KMS-11 (cell line): ENCODE measurements at regions not wholly inside any gene's neighbourhood (a gene's known extent, or its start where the extent isn't known, plus 50 kb on each side); places are given as distances from the start of the nearest gene placed in this dataset.

Source experiments
- H2AFZ ChIP-seq: fragments of 200-600 bp; sonication (generic); 2 replicates; pipeline ENCODE4 v1.6.1; 2016; ENCODE audit warnings: antibody characterized with exemption, mixed run types, low read depth
- H3K27ac ChIP-seq: fragments of 200-600 bp; sonication (generic); 2 replicates; pipeline ENCODE4 v1.6.1; 2016; ENCODE audit warnings: mild to moderate bottlenecking, mixed run types
- H3K27me3 ChIP-seq: fragments of 200-600 bp; sonication (generic); 2 replicates; pipeline ENCODE4 v1.6.1; 2017; ENCODE audit warnings: mild to moderate bottlenecking, low read depth, mixed run types, moderate library complexity; ENCODE audit not compliant: insufficient read depth
- H3K36me3 ChIP-seq: fragments of 200-600 bp; sonication (generic); 2 replicates; pipeline ENCODE4 v1.6.1; 2017; ENCODE audit warnings: mild to moderate bottlenecking, mixed run types; ENCODE audit not compliant: insufficient read depth
- H3K4me1 ChIP-seq: fragments of 200-600 bp; sonication (generic); 2 replicates; pipeline ENCODE4 v1.6.1; 2016; ENCODE audit warnings: mild to moderate bottlenecking, low read depth, mixed run types; ENCODE audit not compliant: poor library complexity, severe bottlenecking
- H3K4me2 ChIP-seq: fragments of 200-600 bp; sonication (generic); 2 replicates; pipeline ENCODE4 v1.7.0; 2016; ENCODE audit warnings: mild to moderate bottlenecking, mixed run types
- H3K4me3 ChIP-seq: fragments of 200-600 bp; sonication (generic); IDR thresholded peaks from 2 replicates; pipeline ENCODE4 v1.6.1; 2017; ENCODE audit warnings: low read depth, low read length, mixed read lengths; ENCODE audit not compliant: insufficient read depth
- H3K79me2 ChIP-seq: fragments of 200-600 bp; sonication (generic); 2 replicates; pipeline ENCODE4 v1.6.1; 2016; ENCODE audit warnings: low read depth, mixed run types; ENCODE audit not compliant: insufficient read depth
- H3K9ac ChIP-seq: fragments of 200-600 bp; sonication (generic); 2 replicates; pipeline ENCODE4 v1.6.1; 2016; ENCODE audit warnings: mild to moderate bottlenecking, mixed run types
- H4K20me1 ChIP-seq: fragments of 200-600 bp; sonication (generic); 2 replicates; pipeline ENCODE4 v1.6.1; 2016; ENCODE audit warnings: mild to moderate bottlenecking, mixed run types; ENCODE audit not compliant: insufficient read depth
- TF ChIP-seq, protein P1 (sequence below): fragments of 200-600 bp; sonication (generic); conservative IDR thresholded peaks from 2 replicates; pipeline ENCODE4 v1.6.1; 2017; ENCODE audit warnings: low read depth, mild to moderate bottlenecking, antibody characterized with exemption, low read length, moderate library complexity, mixed read lengths

DNA sequence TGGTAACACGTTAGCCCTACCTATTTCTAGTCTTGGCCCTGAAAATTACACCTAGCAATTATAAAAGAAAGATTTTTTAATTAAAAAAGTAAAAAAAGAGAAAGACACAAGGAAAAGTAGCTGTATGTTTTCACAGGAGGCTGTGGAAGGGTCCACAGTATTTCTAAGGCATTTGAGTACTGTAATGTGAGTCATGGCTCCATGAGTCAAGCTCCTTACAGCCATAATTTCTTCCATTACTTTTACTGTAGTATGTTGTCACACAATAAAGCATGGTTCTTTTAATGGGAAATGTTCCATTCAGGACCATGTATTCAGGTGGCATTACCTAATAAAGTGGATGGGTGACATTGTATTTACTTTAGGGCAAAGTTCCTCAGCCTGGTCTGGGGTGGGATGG is 113.4 kb downstream of the GPR37 start:
- no peak overlapping the region for H3K9ac ChIP-seq
- no peaks in the 10 kb centered on the region for H3K36me3 ChIP-seq
- no peaks in the 10 kb centered on the region for H3K27me3 ChIP-seq
- TF ChIP-seq, protein P1, sequence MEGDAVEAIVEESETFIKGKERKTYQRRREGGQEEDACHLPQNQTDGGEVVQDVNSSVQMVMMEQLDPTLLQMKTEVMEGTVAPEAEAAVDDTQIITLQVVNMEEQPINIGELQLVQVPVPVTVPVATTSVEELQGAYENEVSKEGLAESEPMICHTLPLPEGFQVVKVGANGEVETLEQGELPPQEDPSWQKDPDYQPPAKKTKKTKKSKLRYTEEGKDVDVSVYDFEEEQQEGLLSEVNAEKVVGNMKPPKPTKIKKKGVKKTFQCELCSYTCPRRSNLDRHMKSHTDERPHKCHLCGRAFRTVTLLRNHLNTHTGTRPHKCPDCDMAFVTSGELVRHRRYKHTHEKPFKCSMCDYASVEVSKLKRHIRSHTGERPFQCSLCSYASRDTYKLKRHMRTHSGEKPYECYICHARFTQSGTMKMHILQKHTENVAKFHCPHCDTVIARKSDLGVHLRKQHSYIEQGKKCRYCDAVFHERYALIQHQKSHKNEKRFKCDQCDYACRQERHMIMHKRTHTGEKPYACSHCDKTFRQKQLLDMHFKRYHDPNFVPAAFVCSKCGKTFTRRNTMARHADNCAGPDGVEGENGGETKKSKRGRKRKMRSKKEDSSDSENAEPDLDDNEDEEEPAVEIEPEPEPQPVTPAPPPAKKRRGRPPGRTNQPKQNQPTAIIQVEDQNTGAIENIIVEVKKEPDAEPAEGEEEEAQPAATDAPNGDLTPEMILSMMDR, result no peak
- no peak overlapping the region for H3K27ac ChIP-seq
- no peak overlapping the region for H3K4me2 ChIP-seq
- H2AFZ ChIP-seq, result no peak overlapping the region
- peaks cover 13% of the 10 kb centered on the region for H3K4me1 ChIP-seq
- H3K4me3 ChIP-seq, result no peak overlapping the region
- H3K79me2 ChIP-seq, result no peaks in the 10 kb centered on the region
- H4K20me1 ChIP-seq, result no peaks in the 10 kb centered on the region

DNA sequence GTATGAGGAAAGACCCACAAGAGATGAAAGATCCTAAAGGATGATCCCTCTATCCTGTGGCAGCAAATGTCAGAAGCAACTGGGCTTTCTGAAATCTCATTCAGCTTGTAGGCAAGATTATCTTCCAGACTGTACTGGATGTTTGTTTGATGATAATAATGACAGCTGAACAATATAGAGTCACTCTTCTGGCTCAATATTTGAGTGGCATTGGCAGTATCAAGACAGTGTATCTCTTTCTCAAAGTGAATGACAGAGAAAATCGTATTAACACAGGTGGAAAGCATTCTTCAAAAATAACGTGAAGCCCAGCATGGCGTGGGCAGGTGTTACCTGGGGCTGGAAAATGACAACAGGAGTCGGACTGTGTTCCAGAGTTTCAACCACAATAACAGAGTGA is 114.5 kb downstream of the GPR37 start:
- TF ChIP-seq, protein P1, result no peak
- no peaks in the 10 kb centered on the region for H4K20me1 ChIP-seq

DNA sequence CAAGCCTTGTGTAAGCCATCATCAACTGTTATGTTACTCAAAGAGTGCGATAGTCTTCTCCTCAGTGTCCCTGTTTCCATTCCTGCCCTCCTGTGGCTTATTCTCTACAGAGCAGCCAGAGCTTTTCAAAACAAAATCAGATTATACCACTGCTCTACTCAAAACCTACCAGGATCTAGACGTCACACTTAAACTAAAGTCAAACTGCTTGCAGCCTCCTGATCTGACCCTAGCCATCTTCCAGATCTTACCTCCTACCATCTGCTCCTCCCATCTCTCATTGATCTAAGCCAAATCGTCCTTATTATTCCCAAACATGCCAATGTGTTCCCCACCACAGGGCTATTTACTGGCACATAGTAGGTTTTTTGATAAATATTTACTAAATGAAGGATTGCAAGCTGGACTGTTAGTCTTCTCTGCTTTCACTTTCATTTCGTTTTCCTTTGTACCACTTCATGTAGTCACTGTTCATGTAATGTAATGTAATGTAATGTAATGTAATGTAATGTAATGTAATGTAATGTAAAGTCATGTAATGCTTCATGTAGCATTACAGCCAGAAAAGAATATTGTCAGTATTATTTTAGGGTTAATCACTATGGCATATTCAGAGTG is 116.1 kb downstream of the GPR37 start:
- TF ChIP-seq, protein P1, result no peak
- Histone ChIP-seq H3K4me3 (no peak overlapping the region), H3K27me3 (no peaks in the 10 kb centered on the region), H3K27ac (no peak overlapping the region), H3K79me2 (no peaks in the 10 kb centered on the region), H3K9ac (peak overlapping the region; percentile 14; the same call in 1 of the 2 replicates), H2AFZ (peak overlapping the region; percentile 70), H3K4me2 (peak overlapping the region; percentile 62), H4K20me1 (no peaks in the 10 kb centered on the region), H3K36me3 (no peaks in the 10 kb centered on the region), H3K4me1 (peaks cover 13% of the 10 kb centered on the region)

More for the DNA sequence above, 114.5 kb downstream of the GPR37 start:
- Histone ChIP-seq H3K79me2 (no peaks in the 10 kb centered on the region), H3K9ac (no peak overlapping the region), H3K4me3 (no peak overlapping the region), H3K27me3 (no peaks in the 10 kb centered on the region), H3K27ac (no peak overlapping the region), H3K4me1 (peaks cover 13% of the 10 kb centered on the region), H3K4me2 (no peak overlapping the region), H3K36me3 (no peaks in the 10 kb centered on the region), H2AFZ (no peak overlapping the region)

DNA sequence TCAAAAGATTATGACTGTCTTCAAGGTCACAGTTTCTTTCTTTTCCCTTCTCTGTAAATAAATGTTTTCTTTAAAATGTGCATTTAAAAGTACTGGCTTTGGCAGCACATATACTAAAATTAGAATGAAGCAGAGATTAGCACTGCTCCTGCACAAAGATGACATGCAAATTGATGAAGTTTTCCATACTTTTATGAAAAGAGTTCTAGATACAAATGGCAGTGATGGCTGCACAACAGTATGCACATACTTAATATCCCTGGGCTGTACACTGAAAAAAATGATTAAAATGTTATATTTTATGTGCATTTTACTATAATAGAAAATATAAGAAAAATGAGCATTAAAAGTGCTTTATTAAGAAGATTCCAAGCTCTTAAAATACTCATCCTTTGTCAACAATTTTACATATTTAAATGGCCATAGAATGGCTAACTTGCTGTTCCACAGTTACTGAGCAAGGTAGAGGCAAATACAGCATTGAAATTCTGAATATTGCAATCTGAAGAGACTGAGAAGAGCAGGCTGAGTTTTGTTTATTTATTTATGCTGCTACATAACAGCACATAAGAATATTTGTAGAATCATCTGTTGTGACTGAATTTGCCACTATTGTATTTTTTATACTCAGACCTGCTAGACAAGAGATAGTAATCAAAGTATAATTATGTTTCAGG is 117.8 kb downstream of the GPR37 start:
- TF ChIP-seq, protein P1, result no peak
- no peaks in the 10 kb centered on the region for H3K79me2 ChIP-seq
- no peaks in the 10 kb centered on the region for H3K27me3 ChIP-seq
- no peak overlapping the region for H3K9ac ChIP-seq
- no peak overlapping the region for H3K27ac ChIP-seq
- peaks cover 13% of the 10 kb centered on the region for H3K4me1 ChIP-seq
- H3K4me3 ChIP-seq, result no peak overlapping the region
- H3K36me3 ChIP-seq, result no peaks in the 10 kb centered on the region
- no peak overlapping the region for H2AFZ ChIP-seq
- H4K20me1 ChIP-seq, result no peaks in the 10 kb centered on the region
- no peak overlapping the region for H3K4me2 ChIP-seq
